Lung (tissue), 11 donors: ENCODE measurements at regions not wholly inside any gene's neighbourhood (a gene's known extent, or its start where the extent isn't known, plus 50 kb on each side); places are given as distances from the start of the nearest gene placed in this dataset.

Source experiments
- ATAC-seq: fragments of 200-7000 bp; cut with Tn5 transposase; one replicate; pipeline ENCODE4 v1.9.1; 2020; ENCODE audit warnings: moderate number of reproducible peaks; ENCODE audit not compliant: insufficient read depth, low FRiP score
- DNase-seq, 3 donors: peaks; one replicate each; pipeline ENCODE4 v3.0.0-alpha.2; 2013 to 2017
- H3K27ac ChIP-seq, 2 donors: one replicate each; pipeline ENCODE4 v1.5.1; 2013; ENCODE audit warnings: mild to moderate bottlenecking in 2 of 2, moderate library complexity in 2 of 2, control low read depth in 1 of 2, inconsistent platforms in 1 of 2, low read depth in 1 of 2, low read length in 1 of 2
- H3K27me3 ChIP-seq, 3 donors: one replicate each; pipeline ENCODE4 v1.5.1; 2013; ENCODE audit warnings: low read length in 2 of 3; ENCODE audit not compliant: control insufficient read depth in 3 of 3, insufficient read depth in 3 of 3
- H3K36me3 ChIP-seq, 4 donors: one replicate each; pipeline ENCODE4 v1.5.1; 2013; ENCODE audit warnings: low read length in 4 of 4, mild to moderate bottlenecking in 1 of 4, moderate library complexity in 1 of 4; ENCODE audit not compliant: control insufficient read depth in 4 of 4, insufficient read depth in 4 of 4
- H3K4me1 ChIP-seq, 5 donors: one replicate each; pipeline ENCODE4 v1.5.1; 2013; ENCODE audit warnings: low read length in 5 of 5, mild to moderate bottlenecking in 2 of 5, moderate library complexity in 1 of 5; ENCODE audit not compliant: control insufficient read depth in 5 of 5, insufficient read depth in 5 of 5
- H3K4me3 ChIP-seq: one replicate; pipeline ENCODE4 v1.5.1; 2013; ENCODE audit warnings: mild to moderate bottlenecking, control low read depth, moderate library complexity
- H3K9ac ChIP-seq, 2 donors: one replicate each; pipeline ENCODE4 v1.5.1; 2013; ENCODE audit warnings: low read length in 2 of 2, control low read depth in 1 of 2; ENCODE audit not compliant: insufficient read depth in 1 of 2
- H3K9me3 ChIP-seq, 4 donors: one replicate each; pipeline ENCODE4 v1.5.1; 2013; ENCODE audit warnings: low read length in 3 of 4, mild to moderate bottlenecking in 1 of 4, moderate library complexity in 1 of 4; ENCODE audit not compliant: control insufficient read depth in 4 of 4, insufficient read depth in 3 of 4
- CTCF ChIP-seq: IDR thresholded peaks from 2 replicates; pipeline ENCODE4 v1.5.1; 2012; ENCODE audit warnings: mild to moderate bottlenecking; ENCODE audit errors: control extremely low read depth, extremely low read depth
- WGBS, 2 donors: extraction: QIAGEN DNeasy Blood & Tissue Kit; methylation state at CpG; one replicate each; pipeline ENCODE4 v1.1.7; 2013; 5-methylcytosine and 5-hydroxymethylcytosine counted together
- donor health status: control.
- donor health status: control.
- donor health status: Bipolar disorder and iron deficiency.
- donor health status: healthy.
- donor health status: DM: yes; HTN: yes; CAD: no.

GRCh38 chr14:104366931-104367865 is 212.4 kb upstream of the C14orf180 start:
- ATAC-seq = no peak
- peaks cover 0 to 13% (median 0%) of the 10 kb centered on the region in 5 donors for H3K4me1 ChIP-seq
- H3K9ac ChIP-seq = no peak overlapping the region
- 76 to 81% methylated on average over 16 of the region's 16 CpGs for WGBS, 2 donors
- no peaks in the 10 kb centered on the region for H3K36me3 ChIP-seq
- no peak overlapping the region for H3K27ac ChIP-seq
- peaks cover 0 to 11% (median 0%) of the 10 kb centered on the region in 4 donors for H3K9me3 ChIP-seq
- TF ChIP-seq CTCF = no peak
- peaks cover 0 to 2% (median 0%) of the 10 kb centered on the region in 3 donors for H3K27me3 ChIP-seq
- H3K4me3 ChIP-seq = no peak overlapping the region
- no peak for DNase-seq

GRCh38 chr14:104367866-104368750 is 211.5 kb upstream of the C14orf180 start:
- H3K4me3 ChIP-seq = no peak overlapping the region
- H3K27ac ChIP-seq = no peak overlapping the region
- peaks cover 0 to 11% (median 0%) of the 10 kb centered on the region in 4 donors for H3K9me3 ChIP-seq
- peaks cover 0 to 2% (median 0%) of the 10 kb centered on the region in 3 donors for H3K27me3 ChIP-seq
- no peaks in the 10 kb centered on the region for H3K36me3 ChIP-seq
- no peak overlapping the region for H3K9ac ChIP-seq
- TF ChIP-seq CTCF = no peak
- peak; percentile 29 to 58 (median 54) for DNase-seq
- peaks cover 0 to 13% (median 0%) of the 10 kb centered on the region in 5 donors for H3K4me1 ChIP-seq
- ATAC-seq = no peak
- 73 to 84% methylated on average over 36 of the region's 36 CpGs for WGBS, 2 donors

- no peak overlapping the region for H3K4me3 ChIP-seq
- peaks cover 0 to 11% (median 0%) of the 10 kb centered on the region in 4 donors for H3K9me3 ChIP-seq
- peaks cover 0 to 2% (median 0%) of the 10 kb centered on the region in 3 donors for H3K27me3 ChIP-seq
- H3K36me3 ChIP-seq = no peaks in the 10 kb centered on the region
- no peak overlapping the region for H3K9ac ChIP-seq
- TF ChIP-seq CTCF = no peak
- H3K27ac ChIP-seq = no peak overlapping the region
- WGBS, 2 donors = 79 to 81% methylated on average over 9 of the region's 9 CpGs
- no peak for ATAC-seq
- no peak for DNase-seq
- H3K4me1 ChIP-seq = peaks cover 0 to 13% (median 0%) of the 10 kb centered on the region in 5 donors
These were observed 210.8 kb upstream of the C14orf180 start for GRCh38 chr14:104368751-104369100.
